ENCODE measurements at regions not wholly inside any gene's neighbourhood (a gene's known extent, or its start where the extent isn't known, plus 50 kb on each side); places are given as distances from the start of the nearest gene placed in this dataset.

DNA sequence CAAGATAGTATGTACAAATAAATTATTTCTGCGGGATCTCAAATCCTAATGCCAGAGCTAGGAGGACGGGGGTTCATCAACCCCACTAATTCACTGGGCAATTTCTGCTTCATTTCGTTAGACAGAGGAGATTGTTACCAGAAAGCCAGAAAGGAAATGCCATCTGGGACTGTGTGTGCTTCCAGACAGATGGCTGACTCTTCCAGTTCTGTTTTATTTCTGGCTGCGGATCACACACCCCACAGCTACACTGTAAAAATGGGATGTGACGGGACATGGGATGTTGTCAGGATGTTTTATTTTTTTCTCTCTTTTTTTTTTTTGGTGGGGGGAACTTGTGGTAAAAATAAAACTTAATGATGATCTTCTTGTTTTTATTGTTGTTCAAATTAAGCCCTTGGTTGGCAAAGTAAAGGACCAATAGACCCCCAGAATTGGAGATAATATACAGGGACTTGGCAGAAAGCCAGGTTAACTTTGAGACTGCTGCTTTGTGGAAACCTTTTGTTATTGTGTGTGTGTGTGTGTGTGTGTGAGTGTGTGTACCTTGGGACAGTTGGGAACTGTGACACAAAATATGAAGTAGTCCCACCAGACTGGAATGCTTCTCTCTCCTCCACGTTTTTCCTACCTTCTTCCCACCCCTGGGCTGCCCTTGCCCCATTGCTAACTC, 114.5 kb downstream of the NUF2 start:
- TF ChIP-seq, protein P1, sequence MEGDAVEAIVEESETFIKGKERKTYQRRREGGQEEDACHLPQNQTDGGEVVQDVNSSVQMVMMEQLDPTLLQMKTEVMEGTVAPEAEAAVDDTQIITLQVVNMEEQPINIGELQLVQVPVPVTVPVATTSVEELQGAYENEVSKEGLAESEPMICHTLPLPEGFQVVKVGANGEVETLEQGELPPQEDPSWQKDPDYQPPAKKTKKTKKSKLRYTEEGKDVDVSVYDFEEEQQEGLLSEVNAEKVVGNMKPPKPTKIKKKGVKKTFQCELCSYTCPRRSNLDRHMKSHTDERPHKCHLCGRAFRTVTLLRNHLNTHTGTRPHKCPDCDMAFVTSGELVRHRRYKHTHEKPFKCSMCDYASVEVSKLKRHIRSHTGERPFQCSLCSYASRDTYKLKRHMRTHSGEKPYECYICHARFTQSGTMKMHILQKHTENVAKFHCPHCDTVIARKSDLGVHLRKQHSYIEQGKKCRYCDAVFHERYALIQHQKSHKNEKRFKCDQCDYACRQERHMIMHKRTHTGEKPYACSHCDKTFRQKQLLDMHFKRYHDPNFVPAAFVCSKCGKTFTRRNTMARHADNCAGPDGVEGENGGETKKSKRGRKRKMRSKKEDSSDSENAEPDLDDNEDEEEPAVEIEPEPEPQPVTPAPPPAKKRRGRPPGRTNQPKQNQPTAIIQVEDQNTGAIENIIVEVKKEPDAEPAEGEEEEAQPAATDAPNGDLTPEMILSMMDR (IDR thresholded peaks at IDR 0.05; ENCODE audit: insufficient read depth, low read length), result no peak
- no peak for TF ChIP-seq POLR2AphosphoS5 (IDR thresholded peaks at IDR 0.05; ENCODE audit: low read depth)
- TF ChIP-seq, protein P2, sequence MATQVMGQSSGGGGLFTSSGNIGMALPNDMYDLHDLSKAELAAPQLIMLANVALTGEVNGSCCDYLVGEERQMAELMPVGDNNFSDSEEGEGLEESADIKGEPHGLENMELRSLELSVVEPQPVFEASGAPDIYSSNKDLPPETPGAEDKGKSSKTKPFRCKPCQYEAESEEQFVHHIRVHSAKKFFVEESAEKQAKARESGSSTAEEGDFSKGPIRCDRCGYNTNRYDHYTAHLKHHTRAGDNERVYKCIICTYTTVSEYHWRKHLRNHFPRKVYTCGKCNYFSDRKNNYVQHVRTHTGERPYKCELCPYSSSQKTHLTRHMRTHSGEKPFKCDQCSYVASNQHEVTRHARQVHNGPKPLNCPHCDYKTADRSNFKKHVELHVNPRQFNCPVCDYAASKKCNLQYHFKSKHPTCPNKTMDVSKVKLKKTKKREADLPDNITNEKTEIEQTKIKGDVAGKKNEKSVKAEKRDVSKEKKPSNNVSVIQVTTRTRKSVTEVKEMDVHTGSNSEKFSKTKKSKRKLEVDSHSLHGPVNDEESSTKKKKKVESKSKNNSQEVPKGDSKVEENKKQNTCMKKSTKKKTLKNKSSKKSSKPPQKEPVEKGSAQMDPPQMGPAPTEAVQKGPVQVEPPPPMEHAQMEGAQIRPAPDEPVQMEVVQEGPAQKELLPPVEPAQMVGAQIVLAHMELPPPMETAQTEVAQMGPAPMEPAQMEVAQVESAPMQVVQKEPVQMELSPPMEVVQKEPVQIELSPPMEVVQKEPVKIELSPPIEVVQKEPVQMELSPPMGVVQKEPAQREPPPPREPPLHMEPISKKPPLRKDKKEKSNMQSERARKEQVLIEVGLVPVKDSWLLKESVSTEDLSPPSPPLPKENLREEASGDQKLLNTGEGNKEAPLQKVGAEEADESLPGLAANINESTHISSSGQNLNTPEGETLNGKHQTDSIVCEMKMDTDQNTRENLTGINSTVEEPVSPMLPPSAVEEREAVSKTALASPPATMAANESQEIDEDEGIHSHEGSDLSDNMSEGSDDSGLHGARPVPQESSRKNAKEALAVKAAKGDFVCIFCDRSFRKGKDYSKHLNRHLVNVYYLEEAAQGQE (IDR thresholded peaks at IDR 0.05; ENCODE audit: insufficient replicate concordance, low read depth), result no peak
- no peak for TF ChIP-seq GABPA (IDR thresholded peaks at IDR 0.05; ENCODE audit: low read depth)

Data from HL-60 (cell line).